Kidney epithelial cell (primary cell): ENCODE measurements at regions not wholly inside any gene's neighbourhood (a gene's known extent, or its start where the extent isn't known, plus 50 kb on each side); places are given as distances from the start of the nearest gene placed in this dataset.

Experiments used
- DNase-seq: peaks from one replicate; pipeline ENCODE4 v3.0.0-alpha.2; 2010; ENCODE audit warnings: low read depth
- H3K27me3 ChIP-seq: 2 replicates; pipeline ENCODE4 v1.6.0; 2011; ENCODE audit warnings: low read length; ENCODE audit not compliant: control insufficient read depth, insufficient read depth
- H3K36me3 ChIP-seq: 2 replicates; pipeline ENCODE4 v1.5.1; 2011; ENCODE audit warnings: low read length; ENCODE audit not compliant: control insufficient read depth, insufficient read depth
- H3K4me3 ChIP-seq: 2 replicates; pipeline ENCODE4 v1.5.1; 2011; ENCODE audit warnings: low read depth, mild to moderate bottlenecking, control low read depth, low read length
- CTCF ChIP-seq: IDR thresholded peaks from 2 replicates; pipeline ENCODE4 v1.5.1; 2011; ENCODE audit warnings: mild to moderate bottlenecking, moderate library complexity, low read length, control low read depth, inconsistent platforms; ENCODE audit not compliant: insufficient read depth, poor library complexity, severe bottlenecking

DNA sequence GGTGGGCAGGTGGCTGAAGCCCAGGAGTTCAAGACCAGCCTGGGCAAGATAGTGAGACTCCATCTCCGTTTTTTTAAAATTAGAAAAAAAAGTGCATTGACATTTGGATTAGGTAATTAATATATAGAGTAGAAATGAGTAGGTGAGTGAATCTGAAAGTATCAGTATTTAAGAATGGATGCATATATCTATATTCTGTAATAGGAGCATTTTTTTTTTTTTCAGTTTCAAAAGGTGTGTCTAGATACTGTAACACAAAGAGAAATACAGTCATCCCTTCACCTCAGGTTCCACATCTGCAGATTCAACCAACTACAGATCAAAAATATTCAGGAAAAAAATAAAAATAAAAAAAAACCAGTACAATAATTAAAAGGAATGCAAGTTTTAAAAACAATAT, 50.8 kb downstream of the RBM27 start:
- no peak for TF ChIP-seq CTCF
- Histone ChIP-seq H3K4me3 (no peak overlapping the region), H3K27me3 (no peaks in the 10 kb centered on the region), H3K36me3 (no peaks in the 10 kb centered on the region)
- no peak for DNase-seq

DNA sequence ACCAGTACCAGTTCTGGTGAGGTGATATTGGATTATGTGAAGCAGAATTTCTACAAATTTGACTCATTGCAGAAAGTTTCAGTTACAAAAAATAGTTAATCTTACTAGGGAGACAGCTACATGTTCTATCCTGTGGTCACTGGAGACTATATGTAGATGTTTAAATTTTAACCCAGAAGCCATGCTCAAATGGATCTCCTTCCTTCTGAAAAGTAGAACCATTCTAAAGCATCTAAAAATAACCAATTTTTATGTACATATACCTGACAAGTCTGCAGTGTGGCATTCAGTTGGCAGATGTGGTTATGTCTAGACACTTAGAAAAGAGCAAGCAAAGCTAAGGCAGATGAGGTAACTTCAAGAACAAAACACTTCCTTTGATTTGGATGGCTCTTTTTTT, 65.5 kb upstream of the POU4F3 start:
- Histone ChIP-seq H3K4me3 (no peak overlapping the region), H3K36me3 (no peaks in the 10 kb centered on the region), H3K27me3 (no peaks in the 10 kb centered on the region)
- DNase-seq = no peak
- TF ChIP-seq CTCF = no peak

DNA sequence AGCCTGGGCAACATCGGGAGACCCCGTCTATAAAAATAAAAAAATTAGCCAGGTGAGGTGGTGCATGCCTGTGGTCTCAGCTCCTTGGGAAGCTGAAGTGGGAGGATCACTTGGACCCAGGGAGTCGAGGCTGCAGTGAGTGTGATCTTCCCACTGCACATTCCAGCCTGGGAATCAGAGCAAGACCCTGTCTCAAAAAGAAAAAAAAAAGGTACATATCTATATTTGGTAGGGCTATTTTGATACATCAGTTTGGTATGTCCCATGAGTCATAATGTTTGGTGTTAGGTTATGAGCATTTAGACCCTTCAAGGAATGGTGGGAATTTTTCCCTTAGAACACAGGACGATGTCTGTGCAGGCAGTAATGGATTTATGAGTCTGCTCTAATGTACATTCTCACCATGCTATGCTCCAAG, 55.3 kb upstream of the POU4F3 start:
- no peaks in the 10 kb centered on the region for H3K27me3 ChIP-seq
- H3K36me3 ChIP-seq = no peaks in the 10 kb centered on the region
- no peak overlapping the region for H3K4me3 ChIP-seq
- DNase-seq = peak; percentile 92
- TF ChIP-seq CTCF = no peak

- Histone ChIP-seq H3K4me3 (no peak overlapping the region), H3K27me3 (no peaks in the 10 kb centered on the region), H3K36me3 (no peaks in the 10 kb centered on the region)
- DNase-seq = no peak
- TF ChIP-seq CTCF = no peak
Observed at GRCh38 chr5:146284016-146284415, 54.6 kb upstream of the POU4F3 start.
